HUES6 (cell line): ENCODE measurements at regions not wholly inside any gene's neighbourhood (a gene's known extent, or its start where the extent isn't known, plus 50 kb on each side); places are given as distances from the start of the nearest gene placed in this dataset.

Experiments used
- H3K27ac ChIP-seq: 2 replicates; pipeline ENCODE4 v1.7.0; 2013; ENCODE audit warnings: low read depth, mild to moderate bottlenecking, low read length, inconsistent platforms
- H3K27me3 ChIP-seq: 2 replicates; pipeline ENCODE4 v1.6.1; 2013; ENCODE audit warnings: low read length; ENCODE audit not compliant: control insufficient read depth, insufficient read depth
- H3K36me3 ChIP-seq: 2 replicates; pipeline ENCODE4 v1.6.1; 2013; ENCODE audit warnings: low read length; ENCODE audit not compliant: control insufficient read depth, insufficient read depth
- H3K4me1 ChIP-seq: 2 replicates; pipeline ENCODE4 v1.6.1; 2013; ENCODE audit warnings: low read length; ENCODE audit not compliant: control insufficient read depth, insufficient read depth
- H3K4me3 ChIP-seq: 2 replicates; pipeline ENCODE4 v1.5.1; 2013; ENCODE audit warnings: low read depth, low read length
- H3K9ac ChIP-seq: one replicate; pipeline ENCODE4 v1.6.1; 2013; ENCODE audit warnings: mild to moderate bottlenecking, low read length
- H3K9me3 ChIP-seq: 2 replicates; pipeline ENCODE4 v1.6.1; 2013; ENCODE audit warnings: low read depth, low read length; ENCODE audit not compliant: control insufficient read depth, insufficient read depth

- H3K4me1 ChIP-seq, result peaks cover 5% of the 10 kb centered on the region; the same call in 1 of the 2 replicates
Observed at GRCh38 chr2:77797088-77797487, 274.9 kb upstream of the LRRTM4 start.

GRCh38 chr2:77800410-77800809 is 278.2 kb upstream of the LRRTM4 start:
- H3K4me3 ChIP-seq, result no peak overlapping the region
- no peaks in the 10 kb centered on the region for H3K27me3 ChIP-seq
- H3K27ac ChIP-seq, result no peak overlapping the region
- no peak overlapping the region for H3K9ac ChIP-seq
- no peaks in the 10 kb centered on the region for H3K36me3 ChIP-seq
- H3K4me1 ChIP-seq, result peaks cover 5% of the 10 kb centered on the region; the same call in 1 of the 2 replicates
- H3K9me3 ChIP-seq, result peaks cover under 1% of the 10 kb centered on the region; the same call in 1 of the 2 replicates

More at GRCh38 chr2:77797088-77797487, 274.9 kb upstream of the LRRTM4 start:
- Histone ChIP-seq H3K4me3 (no peak overlapping the region), H3K27me3 (no peaks in the 10 kb centered on the region), H3K9me3 (no peaks in the 10 kb centered on the region), H3K36me3 (no peaks in the 10 kb centered on the region), H3K9ac (no peak overlapping the region), H3K27ac (no peak overlapping the region)

- H3K27ac ChIP-seq, result peak overlapping the region; percentile 63; the same call in 1 of the 2 replicates
- no peaks in the 10 kb centered on the region for H3K36me3 ChIP-seq
- no peaks in the 10 kb centered on the region for H3K27me3 ChIP-seq
- peaks cover 5% of the 10 kb centered on the region; the same call in 1 of the 2 replicates for H3K9me3 ChIP-seq
- H3K9ac ChIP-seq, result no peak overlapping the region
- no peak overlapping the region for H3K4me3 ChIP-seq
- H3K4me1 ChIP-seq, result no peaks in the 10 kb centered on the region
Observed at GRCh38 chr2:77807531-77808215, 285.5 kb upstream of the LRRTM4 start.

- Histone ChIP-seq H3K4me3 (no peak overlapping the region), H3K27ac (no peak overlapping the region), H3K36me3 (no peaks in the 10 kb centered on the region), H3K4me1 (peaks cover 4% of the 10 kb centered on the region; the same call in 1 of the 2 replicates), H3K27me3 (no peaks in the 10 kb centered on the region), H3K9me3 (peaks cover 5% of the 10 kb centered on the region; the same call in 1 of the 2 replicates), H3K9ac (no peak overlapping the region)
Observed at GRCh38 chr2:77808599-77808998, 286.4 kb upstream of the LRRTM4 start.

- H3K27me3 ChIP-seq, result no peaks in the 10 kb centered on the region
- no peak overlapping the region for H3K4me3 ChIP-seq
- no peak overlapping the region for H3K27ac ChIP-seq
- H3K9ac ChIP-seq, result no peak overlapping the region
- H3K4me1 ChIP-seq, result peaks cover 6% of the 10 kb centered on the region; the same call in 1 of the 2 replicates
- no peaks in the 10 kb centered on the region for H3K36me3 ChIP-seq
- H3K9me3 ChIP-seq, result no peaks in the 10 kb centered on the region
Observed at GRCh38 chr2:77813599-77813998, 291.4 kb upstream of the LRRTM4 start.

- no peak overlapping the region for H3K4me3 ChIP-seq
- H3K9me3 ChIP-seq, result no peaks in the 10 kb centered on the region
- no peaks in the 10 kb centered on the region for H3K36me3 ChIP-seq
- no peak overlapping the region for H3K27ac ChIP-seq
- H3K4me1 ChIP-seq, result peaks cover 6% of the 10 kb centered on the region; the same call in 1 of the 2 replicates
- no peak overlapping the region for H3K9ac ChIP-seq
- H3K27me3 ChIP-seq, result no peaks in the 10 kb centered on the region
Observed at GRCh38 chr2:77816618-77817017, 294.4 kb upstream of the LRRTM4 start.

- Histone ChIP-seq H3K4me1 (peaks cover 6% of the 10 kb centered on the region; the same call in 1 of the 2 replicates), H3K27ac (no peak overlapping the region), H3K9ac (no peak overlapping the region), H3K27me3 (no peaks in the 10 kb centered on the region), H3K4me3 (no peak overlapping the region), H3K9me3 (no peaks in the 10 kb centered on the region), H3K36me3 (no peaks in the 10 kb centered on the region)
Observed at GRCh38 chr2:77818186-77818585, 296.0 kb upstream of the LRRTM4 start.

- Histone ChIP-seq H3K9ac (no peak overlapping the region), H3K27me3 (no peaks in the 10 kb centered on the region), H3K36me3 (no peaks in the 10 kb centered on the region), H3K4me1 (no peaks in the 10 kb centered on the region), H3K4me3 (no peak overlapping the region), H3K27ac (no peak overlapping the region), H3K9me3 (peaks cover 14% of the 10 kb centered on the region)
Observed at GRCh38 chr2:77823028-77823427, 300.9 kb upstream of the LRRTM4 start.

- Histone ChIP-seq H3K36me3 (no peaks in the 10 kb centered on the region), H3K9ac (no peak overlapping the region), H3K4me3 (no peak overlapping the region), H3K27me3 (no peaks in the 10 kb centered on the region), H3K27ac (no peak overlapping the region), H3K9me3 (peaks cover 56% of the 10 kb centered on the region), H3K4me1 (peaks cover 14% of the 10 kb centered on the region)
Observed at GRCh38 chr2:77831060-77831459, 308.9 kb upstream of the LRRTM4 start.

- no peaks in the 10 kb centered on the region for H3K27me3 ChIP-seq
- H3K27ac ChIP-seq, result no peak overlapping the region
- H3K4me1 ChIP-seq, result peaks cover 14% of the 10 kb centered on the region
- H3K9me3 ChIP-seq, result peaks cover 58% of the 10 kb centered on the region
- H3K9ac ChIP-seq, result no peak overlapping the region
- H3K4me3 ChIP-seq, result no peak overlapping the region
- no peaks in the 10 kb centered on the region for H3K36me3 ChIP-seq
Observed at GRCh38 chr2:77831471-77831870, 309.3 kb upstream of the LRRTM4 start.

- H3K9ac ChIP-seq, result no peak overlapping the region
- H3K4me3 ChIP-seq, result no peak overlapping the region
- H3K27me3 ChIP-seq, result no peaks in the 10 kb centered on the region
- no peak overlapping the region for H3K27ac ChIP-seq
- peaks cover 58% of the 10 kb centered on the region for H3K9me3 ChIP-seq
- no peaks in the 10 kb centered on the region for H3K36me3 ChIP-seq
- H3K4me1 ChIP-seq, result peaks cover 14% of the 10 kb centered on the region
Observed at GRCh38 chr2:77831898-77832297, 309.7 kb upstream of the LRRTM4 start.
